GM10266 (cell line): ENCODE measurements at regions not wholly inside any gene's neighbourhood (a gene's known extent, or its start where the extent isn't known, plus 50 kb on each side); places are given as distances from the start of the nearest gene placed in this dataset.

Experiments used
- DNase-seq: peaks from one replicate; pipeline ENCODE4 v3.0.0; 2012; ENCODE audit errors: extremely low spot score
- CTCF ChIP-seq: IDR thresholded peaks from 2 replicates; pipeline ENCODE4 v1.5.1; 2012; ENCODE audit warnings: mild to moderate bottlenecking, low read depth; ENCODE audit not compliant: control insufficient read depth, insufficient read depth; ENCODE audit errors: missing control alignments

GRCh38 chr3:76402926-76403325 lies 617.6 kb upstream of the ZNF717 start:
- TF ChIP-seq CTCF: no peak
- DNase-seq: no peak

- DNase-seq: no peak
- no peak for TF ChIP-seq CTCF
Observed at GRCh38 chr3:76403556-76403955, 618.2 kb upstream of the ZNF717 start.

- DNase-seq: no peak
Observed at GRCh38 chr3:76405196-76405595, 619.8 kb upstream of the ZNF717 start.

DNA sequence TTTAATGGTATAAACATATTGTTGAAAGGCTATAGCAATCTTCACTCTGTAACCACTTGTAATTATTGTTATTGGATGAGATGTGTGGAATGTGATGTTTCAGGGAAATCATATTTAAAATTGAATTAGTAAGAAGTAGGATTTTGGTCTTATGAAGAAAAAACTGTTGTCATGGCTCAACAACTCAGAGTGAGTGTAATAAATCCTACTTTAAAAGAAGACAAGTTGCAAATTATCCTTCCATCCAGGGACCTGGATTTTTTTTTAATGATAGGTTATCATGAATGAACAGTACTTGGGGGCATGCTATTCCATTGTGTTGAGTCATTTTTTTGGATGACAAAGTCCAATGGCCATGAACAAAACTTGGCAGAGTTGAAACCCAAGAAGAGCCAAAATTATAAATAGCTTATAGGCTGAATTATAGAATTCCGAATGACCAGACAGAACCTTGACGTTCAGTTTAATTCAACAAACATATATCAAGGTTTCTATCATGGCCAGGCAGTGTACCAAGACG lies 625.5 kb upstream of the ZNF717 start:
- DNase-seq: no peak
- TF ChIP-seq CTCF: no peak

More at GRCh38 chr3:76405196-76405595, 619.8 kb upstream of the ZNF717 start:
- TF ChIP-seq CTCF: no peak

DNA sequence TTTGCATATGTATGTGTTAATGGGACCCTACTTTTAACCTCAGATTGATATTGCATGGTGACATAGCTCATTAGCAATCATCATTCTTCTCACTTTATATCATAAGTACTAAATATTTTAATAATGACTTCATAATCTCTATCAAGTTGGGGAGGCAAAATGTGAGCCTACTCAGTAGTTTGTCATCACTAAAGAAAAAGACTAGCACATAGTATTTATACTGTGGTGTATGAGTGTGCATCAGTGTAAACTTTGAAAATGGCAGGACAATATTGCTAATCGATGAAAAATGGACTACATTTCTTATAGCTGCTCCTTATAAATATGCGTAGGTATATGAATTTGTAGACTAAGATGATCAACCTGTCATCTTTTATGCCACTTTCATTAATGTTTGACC lies 624.5 kb upstream of the ROBO2 start:
- no peak for DNase-seq
- TF ChIP-seq CTCF: no peak

DNA sequence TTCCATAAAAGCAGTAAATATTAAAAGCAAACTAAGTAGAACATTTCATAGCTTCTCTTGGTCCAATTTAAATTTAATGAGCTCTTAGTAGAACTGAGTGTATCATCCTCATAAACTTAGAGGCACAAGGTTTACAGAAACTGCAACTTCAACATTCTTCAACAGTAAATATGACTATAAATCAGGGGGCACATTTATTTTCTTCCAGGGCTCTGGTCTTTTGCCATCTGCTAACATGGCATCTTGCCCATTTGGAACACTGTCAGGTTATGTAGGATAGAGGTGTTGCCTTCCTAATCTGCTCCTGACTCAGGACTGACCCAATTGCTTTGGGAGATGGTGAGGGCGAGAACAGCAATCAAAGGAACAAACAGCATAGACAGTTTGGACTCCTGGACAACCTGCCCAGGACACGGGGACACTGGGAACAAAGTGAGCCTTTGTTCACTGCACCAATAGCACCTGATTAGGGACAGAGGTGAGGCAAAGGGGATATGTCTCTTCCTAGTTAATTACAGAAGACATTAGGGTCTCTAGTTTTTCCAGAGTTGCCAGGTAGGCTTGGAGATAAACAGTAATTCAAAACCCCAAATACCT lies 610.2 kb upstream of the ROBO2 start:
- TF ChIP-seq CTCF: no peak
- no peak for DNase-seq

- no peak for TF ChIP-seq CTCF
- DNase-seq: no peak
Observed at GRCh38 chr3:76432396-76432795, 607.5 kb upstream of the ROBO2 start.
